NCI-H1436 (cell line): ENCODE measurements at regions not wholly inside any gene's neighbourhood (a gene's known extent, or its start where the extent isn't known, plus 50 kb on each side); places are given as distances from the start of the nearest gene placed in this dataset.
"Not testable (repeated sequence)": the region's sequence is repeated elsewhere in the genome, so short reads cannot be mapped to it uniquely, and the experiment has no call there.

Experiments used
- DNase-seq: peaks from one replicate; lab custom pipeline; 2025; lab: John Stamatoyannopoulos, UW

- peak; percentile 48 for DNase-seq
Measured at GRCh38 chr22:25419247-25420113, 145.0 kb upstream of the GRK3 start.

- not testable (repeated sequence) for DNase-seq
Measured at GRCh38 chr22:25420114-25420441, 144.4 kb upstream of the GRK3 start.

- DNase-seq = no peak
Measured at GRCh38 chr22:25420471-25420924, 144.0 kb upstream of the GRK3 start.

GRCh38 chr22:25420925-25421904 is 143.3 kb upstream of the GRK3 start:
- DNase-seq = no peak

GRCh38 chr22:25426530-25427308 is 137.8 kb upstream of the GRK3 start:
- not testable (repeated sequence) for DNase-seq

- not testable (repeated sequence) for DNase-seq
Measured at GRCh38 chr22:25431637-25432342, 132.7 kb upstream of the GRK3 start.

- DNase-seq = not testable (repeated sequence)
Measured at GRCh38 chr22:25433381-25433970, 131.0 kb upstream of the GRK3 start.

- DNase-seq = no peak
Measured at GRCh38 chr22:25437414-25438160, 126.9 kb upstream of the GRK3 start.

- DNase-seq = no peak
Measured at GRCh38 chr22:25447067-25447685, 117.3 kb upstream of the GRK3 start.

- peak; percentile 79 for DNase-seq
Measured at GRCh38 chr22:25447686-25448434, 116.6 kb upstream of the GRK3 start.

GRCh38 chr22:25448435-25449051 is 115.9 kb upstream of the GRK3 start:
- DNase-seq = no peak

- DNase-seq = no peak
Measured at GRCh38 chr22:25449781-25450317, 114.6 kb upstream of the GRK3 start.

- DNase-seq = no peak
Measured at GRCh38 chr22:25451480-25452114, 112.9 kb upstream of the GRK3 start.

- no peak for DNase-seq
Measured at GRCh38 chr22:25452116-25452700, 112.3 kb upstream of the GRK3 start.

GRCh38 chr22:25453058-25453457 is 111.4 kb upstream of the GRK3 start:
- DNase-seq = no peak

GRCh38 chr22:25453557-25453956 is 110.9 kb upstream of the GRK3 start:
- DNase-seq = no peak

- DNase-seq = not testable (repeated sequence)
Measured at GRCh38 chr22:25456300-25457043, 108.0 kb upstream of the GRK3 start.
